ENCODE measurements at regions not wholly inside any gene's neighbourhood (a gene's known extent, or its start where the extent isn't known, plus 50 kb on each side); places are given as distances from the start of the nearest gene placed in this dataset.

- H3K27ac ChIP-seq: no peak overlapping the region
- H3K27me3 ChIP-seq (replicated peaks): no peaks in the 10 kb centered on the region
- no peak overlapping the region for H3K4me3 ChIP-seq (ENCODE audit: low read depth, low read length)
- no peaks in the 10 kb centered on the region for H3K36me3 ChIP-seq (replicated peaks)
- in situ Hi-C loops (cut with HindIII; ENCODE audit: low pct_ligation_motif_present, low sequenced_read_pairs): no loop called here
- DNase-seq: no peak
- TF ChIP-seq CTCF (IDR thresholded peaks at IDR 0.05; ENCODE audit: low read depth, low read length, missing control alignments): no peak
These were observed 82.0 kb upstream of the FAM241A start for GRCh38 chr4:112063260-112063659.

GRCh38 chr4:112069110-112069509 is 76.1 kb upstream of the FAM241A start:
- Histone ChIP-seq H3K36me3 (replicated peaks) (no peaks in the 10 kb centered on the region), H3K27me3 (replicated peaks) (no peaks in the 10 kb centered on the region), H3K4me3 (ENCODE audit: low read depth, low read length) (no peak overlapping the region), H3K27ac (no peak overlapping the region)
- in situ Hi-C loops (cut with HindIII; ENCODE audit: low pct_ligation_motif_present, low sequenced_read_pairs): no loop called here
- TF ChIP-seq CTCF (IDR thresholded peaks at IDR 0.05; ENCODE audit: low read depth, low read length, missing control alignments): no peak
- no peak for DNase-seq

GRCh38 chr4:112073181-112073580 is 72.1 kb upstream of the FAM241A start:
- Histone ChIP-seq H3K36me3 (replicated peaks) (no peaks in the 10 kb centered on the region), H3K27me3 (replicated peaks) (no peaks in the 10 kb centered on the region), H3K4me3 (ENCODE audit: low read depth, low read length) (no peak overlapping the region), H3K27ac (no peak overlapping the region)
- DNase-seq: peak; percentile 29
- TF ChIP-seq CTCF (IDR thresholded peaks at IDR 0.05; ENCODE audit: low read depth, low read length, missing control alignments): no peak
- in situ Hi-C loops (cut with HindIII; ENCODE audit: low pct_ligation_motif_present, low sequenced_read_pairs): no loop called here

- Histone ChIP-seq H3K4me3 (ENCODE audit: low read depth, low read length) (no peak overlapping the region), H3K36me3 (replicated peaks) (no peaks in the 10 kb centered on the region), H3K27me3 (replicated peaks) (no peaks in the 10 kb centered on the region), H3K27ac (no peak overlapping the region)
- in situ Hi-C loops (cut with HindIII; ENCODE audit: low pct_ligation_motif_present, low sequenced_read_pairs): no loop called here
- peak; percentile 83 for DNase-seq
- TF ChIP-seq CTCF (IDR thresholded peaks at IDR 0.05; ENCODE audit: low read depth, low read length, missing control alignments): peak; percentile 83
These were observed 70.0 kb upstream of the FAM241A start for GRCh38 chr4:112075129-112075753.

GRCh38 chr4:112075906-112076305 is 69.3 kb upstream of the FAM241A start:
- Histone ChIP-seq H3K36me3 (replicated peaks) (no peaks in the 10 kb centered on the region), H3K27ac (no peak overlapping the region), H3K4me3 (ENCODE audit: low read depth, low read length) (no peak overlapping the region), H3K27me3 (replicated peaks) (no peaks in the 10 kb centered on the region)
- in situ Hi-C loops (cut with HindIII; ENCODE audit: low pct_ligation_motif_present, low sequenced_read_pairs): no loop called here
- TF ChIP-seq CTCF (IDR thresholded peaks at IDR 0.05; ENCODE audit: low read depth, low read length, missing control alignments): no peak
- no peak for DNase-seq

Data from brain microvascular endothelial cell (primary cell).